ENCODE measurements at regions not wholly inside any gene's neighbourhood (a gene's known extent, or its start where the extent isn't known, plus 50 kb on each side); places are given as distances from the start of the nearest gene placed in this dataset.

DNA sequence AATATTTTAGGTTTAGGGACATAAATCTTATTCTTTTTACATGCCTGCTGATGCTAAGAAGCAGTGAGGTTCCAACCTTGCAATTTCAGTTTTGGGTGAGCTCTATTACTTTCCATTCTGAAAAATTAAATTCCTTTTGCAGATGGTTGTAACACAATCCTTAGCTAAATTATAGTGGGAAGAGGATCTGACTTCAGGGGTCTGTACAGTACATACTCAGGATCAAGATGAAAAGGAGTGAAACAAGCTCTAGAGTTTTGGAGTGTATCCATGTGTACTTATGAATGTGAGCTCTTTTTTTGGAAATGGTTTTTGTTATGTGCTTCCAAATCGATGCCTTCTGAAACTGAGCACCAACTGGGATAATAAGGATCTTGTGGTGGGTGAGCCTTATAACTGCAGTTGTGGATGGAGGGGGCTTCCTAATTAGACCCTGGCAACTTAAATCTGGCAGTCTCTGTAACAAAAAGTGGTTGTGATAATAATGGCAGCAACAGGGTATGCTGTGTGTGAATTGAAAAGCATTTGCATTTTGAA lies 218.8 kb upstream of the MAP3K7 start:
- no peak for DNase-seq (ENCODE audit: low read depth, low spot score)
- H3K36me3 ChIP-seq (ENCODE audit: control insufficient read depth in 2 of 2, insufficient read depth in 2 of 2, low read length in 1 of 2) = no peaks in the 10 kb centered on the region
- in situ Hi-C loops (cut with MboI) = no loop called here
- FAIRE-seq = no peak
- H4K20me1 ChIP-seq (ENCODE audit: control insufficient read depth, insufficient read depth) = no peaks in the 10 kb centered on the region
- H3K27me3 ChIP-seq (replicated peaks in 1 of 2; ENCODE audit: control insufficient read depth in 2 of 2, insufficient read depth in 2 of 2, low read length in 1 of 2) = no peaks in the 10 kb centered on the region
- ChIA-PET POLR2A (no interaction called here), RAD21 (ENCODE audit: unreplicated experiment) (no interaction called here), CTCF (no interaction called here), SMC1A (ENCODE audit: uncharacterized antibody, unreplicated experiment) (no interaction called here)
- no peak for ATAC-seq
- no peak overlapping the region for H2AFZ ChIP-seq (ENCODE audit: control insufficient read depth, low read depth, low read length)
- no peak overlapping the region for H3K4me3 ChIP-seq
- intact Hi-C loops (cut with micrococcal nuclease; ENCODE audit: unreplicated experiment) = no loop called here
- H3K79me2 ChIP-seq (ENCODE audit: control insufficient read depth, insufficient read depth, low read length) = no peaks in the 10 kb centered on the region
- no TSS peak for BruUV-seq (replicated peaks)
- no peaks in the 10 kb centered on the region for H3K4me1 ChIP-seq (ENCODE audit: control insufficient read depth, insufficient read depth, low read length)
- H3K4me2 ChIP-seq (ENCODE audit: control insufficient read depth, insufficient read depth) = no peak overlapping the region
- WGBS (ENCODE audit: insufficient coverage, insufficient replicate concordance, low lambda C conversion rate, missing lambda C conversion rate) = 0% methylated on average over 1 of the region's 1 CpG
- TF ChIP-seq BMI1 (IDR thresholded peaks at IDR 0.05; ENCODE audit: borderline replicate concordance) (no peak), NFIC (IDR thresholded peaks at IDR 0.05; ENCODE audit: low read depth, low read length) (no peak), TCF12 (IDR thresholded peaks at IDR 0.05; ENCODE audit: low read depth, low read length) (no peak), ZBED1 (IDR thresholded peaks at IDR 0.05; ENCODE audit: borderline replicate concordance) (no peak), HDAC2 (IDR thresholded peaks at IDR 0.05) (no peak), MTA2 (IDR thresholded peaks at IDR 0.05; ENCODE audit: low read depth) (no peak), SMAD1 (IDR thresholded peaks at IDR 0.05; ENCODE audit: low read depth, partially characterized antibody) (no peak), ASH2L (IDR thresholded peaks at IDR 0.05; ENCODE audit: borderline replicate concordance, low read depth) (no peak), ZSCAN29 (IDR thresholded peaks at IDR 0.05) (no peak)
- TF ChIP-seq, protein P1, sequence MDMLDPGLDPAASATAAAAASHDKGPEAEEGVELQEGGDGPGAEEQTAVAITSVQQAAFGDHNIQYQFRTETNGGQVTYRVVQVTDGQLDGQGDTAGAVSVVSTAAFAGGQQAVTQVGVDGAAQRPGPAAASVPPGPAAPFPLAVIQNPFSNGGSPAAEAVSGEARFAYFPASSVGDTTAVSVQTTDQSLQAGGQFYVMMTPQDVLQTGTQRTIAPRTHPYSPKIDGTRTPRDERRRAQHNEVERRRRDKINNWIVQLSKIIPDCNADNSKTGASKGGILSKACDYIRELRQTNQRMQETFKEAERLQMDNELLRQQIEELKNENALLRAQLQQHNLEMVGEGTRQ (IDR thresholded peaks at IDR 0.05; ENCODE audit: borderline replicate concordance, low read depth, low read length) = no peak
- TF ChIP-seq, protein P2, sequence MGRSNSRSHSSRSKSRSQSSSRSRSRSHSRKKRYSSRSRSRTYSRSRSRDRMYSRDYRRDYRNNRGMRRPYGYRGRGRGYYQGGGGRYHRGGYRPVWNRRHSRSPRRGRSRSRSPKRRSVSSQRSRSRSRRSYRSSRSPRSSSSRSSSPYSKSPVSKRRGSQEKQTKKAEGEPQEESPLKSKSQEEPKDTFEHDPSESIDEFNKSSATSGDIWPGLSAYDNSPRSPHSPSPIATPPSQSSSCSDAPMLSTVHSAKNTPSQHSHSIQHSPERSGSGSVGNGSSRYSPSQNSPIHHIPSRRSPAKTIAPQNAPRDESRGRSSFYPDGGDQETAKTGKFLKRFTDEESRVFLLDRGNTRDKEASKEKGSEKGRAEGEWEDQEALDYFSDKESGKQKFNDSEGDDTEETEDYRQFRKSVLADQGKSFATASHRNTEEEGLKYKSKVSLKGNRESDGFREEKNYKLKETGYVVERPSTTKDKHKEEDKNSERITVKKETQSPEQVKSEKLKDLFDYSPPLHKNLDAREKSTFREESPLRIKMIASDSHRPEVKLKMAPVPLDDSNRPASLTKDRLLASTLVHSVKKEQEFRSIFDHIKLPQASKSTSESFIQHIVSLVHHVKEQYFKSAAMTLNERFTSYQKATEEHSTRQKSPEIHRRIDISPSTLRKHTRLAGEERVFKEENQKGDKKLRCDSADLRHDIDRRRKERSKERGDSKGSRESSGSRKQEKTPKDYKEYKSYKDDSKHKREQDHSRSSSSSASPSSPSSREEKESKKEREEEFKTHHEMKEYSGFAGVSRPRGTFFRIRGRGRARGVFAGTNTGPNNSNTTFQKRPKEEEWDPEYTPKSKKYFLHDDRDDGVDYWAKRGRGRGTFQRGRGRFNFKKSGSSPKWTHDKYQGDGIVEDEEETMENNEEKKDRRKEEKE (IDR thresholded peaks at IDR 0.05) = no peak
- H3K9me3 ChIP-seq (replicated peaks; ENCODE audit: control insufficient read depth, insufficient read depth, low read length) = no peaks in the 10 kb centered on the region
- no peak overlapping the region for H3K9ac ChIP-seq (ENCODE audit: control insufficient read depth, insufficient read depth, low read length)
- no peak overlapping the region for H3K27ac ChIP-seq (ENCODE audit: control insufficient read depth, insufficient read depth)

Measured in GM12878 (cell line).